Transverse colon (tissue), 4 donors: ENCODE measurements at regions not wholly inside any gene's neighbourhood (a gene's known extent, or its start where the extent isn't known, plus 50 kb on each side); places are given as distances from the start of the nearest gene placed in this dataset.

Source experiments
- DNase-seq: peaks from one replicate; pipeline ENCODE4 v3.0.0-alpha.2; 2019
- H3K27ac ChIP-seq, 4 donors: fragments of 200-600 bp; sonication (generic); 2 replicates each; pipeline ENCODE4 v1.5.1; 2016 to 2018; ENCODE audit warnings: inconsistent platforms in 4 of 4
- H3K27me3 ChIP-seq: fragments of 200-600 bp; sonication (generic); 2 replicates; pipeline ENCODE4 v1.5.1; 2017; ENCODE audit warnings: inconsistent platforms
- H3K36me3 ChIP-seq, 4 donors: fragments of 200-600 bp; sonication (generic); 2 replicates each; pipeline ENCODE4 v1.5.1; 2017 to 2019; ENCODE audit warnings: inconsistent platforms in 4 of 4
- H3K4me1 ChIP-seq, 4 donors: fragments of 200-600 bp; sonication (generic); 2 replicates each; pipeline ENCODE4 v1.5.1; 2017 to 2020; ENCODE audit warnings: inconsistent platforms in 4 of 4
- H3K4me3 ChIP-seq, 4 donors: fragments of 200-600 bp; sonication (generic); 1 replicate in 1 of 4; 2 replicates in 3 of 4; pipeline versions ENCODE4 v1.5.1 to v1.6.1; 2017 to 2019; ENCODE audit warnings: inconsistent platforms in 4 of 4
- H3K9me3 ChIP-seq, 2 donors: fragments of 200-600 bp; sonication (generic); 2 replicates each; pipeline ENCODE4 v1.5.1; 2017 to 2019; ENCODE audit warnings: inconsistent platforms in 2 of 2
- CTCF ChIP-seq, 5 experiments: fragments of 200-600 bp in 3 of 5; fragments of 450-650 bp in 2 of 5; sonication (generic) in 3 of 5; IDR thresholded peaks; 1 replicate in 2 of 5; 2 replicates in 3 of 5; pipeline ENCODE4 v1.5.1; 2016 to 2017; ENCODE audit warnings: antibody characterized with exemption in 5 of 5, inconsistent platforms in 3 of 5, mild to moderate bottlenecking in 2 of 5, moderate library complexity in 1 of 5
- EP300 ChIP-seq: sonication (generic); formaldehyde crosslinking; IDR thresholded peaks from one replicate; pipeline ENCODE4 v1.6.1; 2017; ENCODE audit warnings: antibody characterized with exemption, low read depth
- POLR2A ChIP-seq: fragments of 450-650 bp; IDR thresholded peaks from one replicate; pipeline ENCODE4 v1.6.1; 2016; ENCODE audit warnings: antibody characterized with exemption, mild to moderate bottlenecking, moderate library complexity
- POLR2AphosphoS5 ChIP-seq, 3 donors: sonication (generic); formaldehyde crosslinking; IDR thresholded peaks; one replicate each; pipeline ENCODE4 v1.6.1; 2016; ENCODE audit warnings: antibody characterized with exemption in 3 of 3
- WGBS, 2 donors: methylation state at CpG; one replicate each; pipeline ENCODE4 v1.1.5; 2018; ENCODE audit warnings: low coverage in 1 of 2; 5-methylcytosine and 5-hydroxymethylcytosine counted together
- in situ Hi-C, 4 donors: fragments of 200-750 bp; cut with MboI; loops; one replicate each; pipeline versions ENCODE4 v1.15.0 to v1.15.1; 2017; ENCODE audit warnings: low sequenced_read_pairs in 3 of 4, low pct_ligation_motif_present in 1 of 4, low pct_unique_long_range_greater_than_20kb in 1 of 4
- intact Hi-C: fragments of 100-400 bp; cut with DNase I; formaldehyde crosslinking; loops from one replicate; pipeline ENCODE4 v1.15.1; 2023; ENCODE audit warnings: low total_unique reads

GRCh38 chr14:58702441-58703160, 64.8 kb downstream of the DACT1 start:
- TF ChIP-seq EP300: no peak
- TF ChIP-seq POLR2AphosphoS5 (IDR thresholded peaks at IDR 0.05): no peak
- no peak for DNase-seq
- Histone ChIP-seq H3K36me3 (no peaks in the 10 kb centered on the region), H3K27me3 (no peaks in the 10 kb centered on the region), H3K9me3 (no peaks in the 10 kb centered on the region), H3K4me3 (no peak overlapping the region), H3K27ac (no peak overlapping the region), H3K4me1 (peaks cover 0 to 12% (median 3%) of the 10 kb centered on the region in 4 donors)
- WGBS, 2 donors: 50 to 57% methylated on average over 1 of the region's 1 CpG
- intact Hi-C loops (no loop called here), in situ Hi-C loops (no loop called here)

- Histone ChIP-seq H3K27me3 (no peaks in the 10 kb centered on the region), H3K36me3 (no peaks in the 10 kb centered on the region), H3K4me1 (peaks cover 0 to 8% (median 0%) of the 10 kb centered on the region in 4 donors), H3K27ac (no peak overlapping the region), H3K9me3 (no peaks in the 10 kb centered on the region), H3K4me3 (no peak overlapping the region)
- intact Hi-C loops: no loop called here
- in situ Hi-C loops: no loop called here
- 92% methylated on average over 1 of the region's 1 CpG; no CpG with 5 or more reads in 1 of the 2 donors for WGBS, 2 donors
- DNase-seq: peak; percentile 35
- TF ChIP-seq POLR2A: no peak
- TF ChIP-seq CTCF (IDR thresholded peaks at IDR 0.05): no peak
- no peak for TF ChIP-seq EP300
- no peak for TF ChIP-seq POLR2AphosphoS5 (IDR thresholded peaks at IDR 0.05)
Observed at GRCh38 chr14:58703161-58703506, 65.4 kb downstream of the DACT1 start.

GRCh38 chr14:58705066-58705465, 67.3 kb downstream of the DACT1 start:
- no peak overlapping the region for H3K27ac ChIP-seq
- TF ChIP-seq POLR2AphosphoS5 (IDR thresholded peaks at IDR 0.05) (no peak), CTCF (IDR thresholded peaks at IDR 0.05) (no peak)
- 77 to 80% methylated on average over 1 to 2 of the region's 2 CpGs for WGBS, 2 donors
- no peaks in the 10 kb centered on the region for H3K9me3 ChIP-seq
- H3K4me1 ChIP-seq: peaks cover 0 to 3% (median 0%) of the 10 kb centered on the region in 4 donors
- intact Hi-C loops: no loop called here
- no peak for DNase-seq
- H3K27me3 ChIP-seq: no peaks in the 10 kb centered on the region
- no peak overlapping the region for H3K4me3 ChIP-seq
- in situ Hi-C loops: no loop called here
- no peaks in the 10 kb centered on the region for H3K36me3 ChIP-seq

- Histone ChIP-seq H3K9me3 (no peaks in the 10 kb centered on the region), H3K36me3 (no peaks in the 10 kb centered on the region), H3K4me1 (peaks cover 0 to 3% (median 0%) of the 10 kb centered on the region in 4 donors), H3K4me3 (no peak overlapping the region), H3K27me3 (no peaks in the 10 kb centered on the region), H3K27ac (no peak overlapping the region)
- WGBS, 2 donors: 67 to 71% methylated on average over 1 of the region's 1 CpG
- DNase-seq: no peak
- TF ChIP-seq POLR2A: no peak
- TF ChIP-seq POLR2AphosphoS5 (IDR thresholded peaks at IDR 0.05): no peak
- TF ChIP-seq CTCF (IDR thresholded peaks at IDR 0.05): no peak
- TF ChIP-seq EP300: no peak
- intact Hi-C loops: no loop called here
- in situ Hi-C loops: no loop called here
Observed at GRCh38 chr14:58707949-58708348, 70.2 kb downstream of the DACT1 start.

- no peaks in the 10 kb centered on the region for H3K9me3 ChIP-seq
- no peak for DNase-seq
- intact Hi-C loops: no loop called here
- H3K36me3 ChIP-seq: no peaks in the 10 kb centered on the region
- 59 to 64% methylated on average over 2 of the region's 2 CpGs for WGBS, 2 donors
- no peak overlapping the region for H3K4me3 ChIP-seq
- no peaks in the 10 kb centered on the region for H3K27me3 ChIP-seq
- no peak overlapping the region for H3K27ac ChIP-seq
- no peaks in the 10 kb centered on the region for H3K4me1 ChIP-seq
- TF ChIP-seq EP300 (no peak), POLR2AphosphoS5 (IDR thresholded peaks at IDR 0.05) (no peak), POLR2A (no peak), CTCF (IDR thresholded peaks at IDR 0.05) (no peak)
- in situ Hi-C loops: no loop called here
Observed at GRCh38 chr14:58709949-58710348, 72.2 kb downstream of the DACT1 start.
